ENCODE measurements at regions not wholly inside any gene's neighbourhood (a gene's known extent, or its start where the extent isn't known, plus 50 kb on each side); places are given as distances from the start of the nearest gene placed in this dataset.

- Mint-ChIP-seq H3K9me3 (ENCODE audit: low read depth) (no peaks in the 10 kb centered on the region), H3K27ac (no peak overlapping the region), H3K4me3 (ENCODE audit: low read depth) (no peak overlapping the region), H3K36me3 (ENCODE audit: insufficient read depth) (no peaks in the 10 kb centered on the region), H3K27me3 (peaks cover 19% of the 10 kb centered on the region), H3K4me1 (ENCODE audit: low read depth) (no peaks in the 10 kb centered on the region)
- no peak for DNase-seq (ENCODE audit: low spot score, unreplicated experiment)
- no peak for TF ChIP-seq CTCF (IDR thresholded peaks at IDR 0.05; ENCODE audit: unreplicated experiment)
Measured at GRCh38 chr5:133701871-133702270, 89.5 kb upstream of the FSTL4 start.

- Mint-ChIP-seq H3K9me3 (ENCODE audit: low read depth) (no peaks in the 10 kb centered on the region), H3K27me3 (peaks cover 23% of the 10 kb centered on the region), H3K27ac (no peak overlapping the region), H3K4me1 (ENCODE audit: low read depth) (no peaks in the 10 kb centered on the region), H3K4me3 (ENCODE audit: low read depth) (no peak overlapping the region), H3K36me3 (ENCODE audit: insufficient read depth) (no peaks in the 10 kb centered on the region)
- no peak for TF ChIP-seq CTCF (IDR thresholded peaks at IDR 0.05; ENCODE audit: unreplicated experiment)
- DNase-seq (ENCODE audit: low spot score, unreplicated experiment) = no peak
Measured at GRCh38 chr5:133700251-133700650, 87.9 kb upstream of the FSTL4 start.

- no peaks in the 10 kb centered on the region for H3K4me1 Mint-ChIP-seq (ENCODE audit: low read depth)
- peaks cover 29% of the 10 kb centered on the region for H3K27me3 Mint-ChIP-seq
- H3K36me3 Mint-ChIP-seq (ENCODE audit: insufficient read depth) = no peaks in the 10 kb centered on the region
- no peak for DNase-seq (ENCODE audit: low spot score, unreplicated experiment)
- no peak for TF ChIP-seq CTCF (IDR thresholded peaks at IDR 0.05; ENCODE audit: unreplicated experiment)
- H3K4me3 Mint-ChIP-seq (ENCODE audit: low read depth) = no peak overlapping the region
- H3K9me3 Mint-ChIP-seq (ENCODE audit: low read depth) = no peaks in the 10 kb centered on the region
- H3K27ac Mint-ChIP-seq = no peak overlapping the region
Measured at GRCh38 chr5:133698646-133699526, 86.5 kb upstream of the FSTL4 start.

GRCh38 chr5:133698259-133698554 lies 85.9 kb upstream of the FSTL4 start:
- Mint-ChIP-seq H3K36me3 (ENCODE audit: insufficient read depth) (no peaks in the 10 kb centered on the region), H3K27ac (no peak overlapping the region), H3K4me3 (ENCODE audit: low read depth) (no peak overlapping the region), H3K4me1 (ENCODE audit: low read depth) (no peaks in the 10 kb centered on the region), H3K27me3 (peaks cover 30% of the 10 kb centered on the region), H3K9me3 (ENCODE audit: low read depth) (no peaks in the 10 kb centered on the region)
- no peak for TF ChIP-seq CTCF (IDR thresholded peaks at IDR 0.05; ENCODE audit: unreplicated experiment)
- no peak for DNase-seq (ENCODE audit: low spot score, unreplicated experiment)

- H3K27me3 Mint-ChIP-seq = peaks cover 31% of the 10 kb centered on the region
- no peak for TF ChIP-seq CTCF (IDR thresholded peaks at IDR 0.05; ENCODE audit: unreplicated experiment)
- no peaks in the 10 kb centered on the region for H3K9me3 Mint-ChIP-seq (ENCODE audit: low read depth)
- no peaks in the 10 kb centered on the region for H3K4me1 Mint-ChIP-seq (ENCODE audit: low read depth)
- DNase-seq (ENCODE audit: low spot score, unreplicated experiment) = no peak
- H3K36me3 Mint-ChIP-seq (ENCODE audit: insufficient read depth) = no peaks in the 10 kb centered on the region
- no peak overlapping the region for H3K4me3 Mint-ChIP-seq (ENCODE audit: low read depth)
- H3K27ac Mint-ChIP-seq = no peak overlapping the region
Measured at GRCh38 chr5:133697536-133698258, 85.4 kb upstream of the FSTL4 start.

Data from progenitor cell of endocrine pancreas (in vitro differentiated cells).